VCaP (cell line): ENCODE measurements at regions not wholly inside any gene's neighbourhood (a gene's known extent, or its start where the extent isn't known, plus 50 kb on each side); places are given as distances from the start of the nearest gene placed in this dataset.

Experiments
- H3K27ac ChIP-seq: fragments of 450-650 bp; 2 replicates; pipeline ENCODE4 v1.5.1; 2017
- CTCF ChIP-seq: fragments of 450-650 bp; conservative IDR thresholded peaks from 2 replicates; pipeline ENCODE4 v1.5.1; 2017; ENCODE audit warnings: mild to moderate bottlenecking, moderate library complexity

- no peak for TF ChIP-seq CTCF
- no peak overlapping the region for H3K27ac ChIP-seq
Measured at GRCh38 chr1:29729281-29729680, 493.0 kb downstream of the PTPRU start.

DNA sequence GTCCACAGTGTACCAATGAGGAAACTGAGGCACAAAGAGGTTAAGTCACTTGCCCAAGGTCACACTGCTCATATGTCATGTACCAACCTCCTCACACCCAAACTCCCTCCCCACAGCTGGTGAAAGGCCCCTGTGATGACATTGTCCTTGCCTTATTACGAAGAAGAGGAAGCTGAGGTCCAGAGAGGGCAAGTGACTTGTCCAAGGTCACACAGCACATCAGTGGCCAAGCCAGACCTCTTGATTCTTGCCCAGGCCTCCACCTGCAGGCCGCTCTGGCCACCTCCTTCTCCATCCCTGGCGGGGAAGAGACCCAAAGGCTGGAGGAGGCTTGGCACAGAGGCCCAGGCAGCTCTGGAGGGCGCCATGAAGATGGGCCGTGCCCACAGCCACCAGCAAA lies 492.4 kb downstream of the PTPRU start:
- TF ChIP-seq CTCF, result no peak
- H3K27ac ChIP-seq, result no peak overlapping the region

GRCh38 chr1:29725262-29725661 lies 488.9 kb downstream of the PTPRU start:
- no peak overlapping the region for H3K27ac ChIP-seq
- no peak for TF ChIP-seq CTCF

DNA sequence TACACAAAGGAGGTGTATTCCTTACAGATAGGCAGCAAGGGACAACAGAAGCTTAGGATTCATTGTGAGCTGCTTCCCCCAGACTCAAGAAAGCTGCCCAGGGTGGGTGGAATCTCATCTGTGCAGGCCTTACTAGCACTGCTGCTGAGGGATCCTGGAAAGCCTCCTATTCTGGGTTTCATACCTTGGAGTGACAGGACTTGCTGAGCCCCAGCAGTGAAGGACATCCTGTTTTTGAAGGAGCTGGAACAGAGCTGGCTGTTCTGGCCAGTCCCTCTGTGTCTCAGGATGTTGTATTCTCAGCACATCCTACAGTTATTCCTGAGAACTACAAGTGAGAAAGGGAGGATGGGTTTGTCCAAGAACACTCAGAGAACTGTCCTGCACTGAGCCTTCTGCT lies 486.3 kb downstream of the PTPRU start:
- TF ChIP-seq CTCF, result no peak
- H3K27ac ChIP-seq, result no peak overlapping the region

GRCh38 chr1:29719253-29719652 lies 482.9 kb downstream of the PTPRU start:
- TF ChIP-seq CTCF, result no peak
- H3K27ac ChIP-seq, result no peak overlapping the region

GRCh38 chr1:29718791-29719190 lies 482.5 kb downstream of the PTPRU start:
- TF ChIP-seq CTCF, result no peak
- no peak overlapping the region for H3K27ac ChIP-seq

GRCh38 chr1:29716306-29716705 lies 480.0 kb downstream of the PTPRU start:
- H3K27ac ChIP-seq, result no peak overlapping the region
- no peak for TF ChIP-seq CTCF

DNA sequence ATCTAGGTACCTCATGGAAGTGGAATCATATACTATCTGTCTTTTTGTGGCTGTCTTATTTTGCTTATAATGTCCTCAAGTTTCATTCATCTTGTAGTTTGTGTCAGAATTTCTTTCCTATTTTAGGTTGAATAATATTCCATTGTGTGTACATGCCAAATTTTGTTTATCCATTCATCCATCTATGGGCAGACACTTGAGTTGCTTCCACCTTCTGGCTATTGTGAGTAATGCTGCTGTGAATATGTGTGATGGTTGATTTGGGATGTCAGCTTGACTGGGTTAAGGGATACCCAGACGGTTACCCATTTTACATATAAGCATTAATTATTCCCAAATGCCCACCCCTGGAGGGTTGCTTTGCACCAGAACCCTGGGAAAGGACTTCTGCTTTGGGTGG lies 477.5 kb downstream of the PTPRU start:
- TF ChIP-seq CTCF, result peak; percentile 63
- H3K27ac ChIP-seq, result no peak overlapping the region
